ENCODE measurements at regions not wholly inside any gene's neighbourhood (a gene's known extent, or its start where the extent isn't known, plus 50 kb on each side); places are given as distances from the start of the nearest gene placed in this dataset.
"Not testable (repeated sequence)": the region's sequence is repeated elsewhere in the genome, so short reads cannot be mapped to it uniquely, and the experiment has no call there.

GRCh38 chr4:127379948-127380347 is 252.8 kb upstream of the INTU start:
- TF ChIP-seq REST (IDR thresholded peaks at IDR 0.05); CTCF (IDR thresholded peaks at IDR 0.05; ENCODE audit: low read depth, low read length, missing input control); RXRA (IDR thresholded peaks at IDR 0.05); EGR1 (IDR thresholded peaks at IDR 0.05; ENCODE audit: low read depth in 2 of 2); ZBTB33 (IDR thresholded peaks at IDR 0.05): not testable (repeated sequence)
